Jurkat, Clone E6-1 (cell line): ENCODE measurements at regions not wholly inside any gene's neighbourhood (a gene's known extent, or its start where the extent isn't known, plus 50 kb on each side); places are given as distances from the start of the nearest gene placed in this dataset.

ENCODE experiments used
- DNase-seq: peaks from one replicate; pipeline ENCODE4 v3.0.0-alpha.2; 2011; ENCODE audit warnings: low read depth, low spot score
- H3K4me3 ChIP-seq: 2 replicates; pipeline ENCODE4 v1.5.1; 2011; ENCODE audit warnings: mild to moderate bottlenecking, low read length, control low read depth, moderate library complexity

DNA sequence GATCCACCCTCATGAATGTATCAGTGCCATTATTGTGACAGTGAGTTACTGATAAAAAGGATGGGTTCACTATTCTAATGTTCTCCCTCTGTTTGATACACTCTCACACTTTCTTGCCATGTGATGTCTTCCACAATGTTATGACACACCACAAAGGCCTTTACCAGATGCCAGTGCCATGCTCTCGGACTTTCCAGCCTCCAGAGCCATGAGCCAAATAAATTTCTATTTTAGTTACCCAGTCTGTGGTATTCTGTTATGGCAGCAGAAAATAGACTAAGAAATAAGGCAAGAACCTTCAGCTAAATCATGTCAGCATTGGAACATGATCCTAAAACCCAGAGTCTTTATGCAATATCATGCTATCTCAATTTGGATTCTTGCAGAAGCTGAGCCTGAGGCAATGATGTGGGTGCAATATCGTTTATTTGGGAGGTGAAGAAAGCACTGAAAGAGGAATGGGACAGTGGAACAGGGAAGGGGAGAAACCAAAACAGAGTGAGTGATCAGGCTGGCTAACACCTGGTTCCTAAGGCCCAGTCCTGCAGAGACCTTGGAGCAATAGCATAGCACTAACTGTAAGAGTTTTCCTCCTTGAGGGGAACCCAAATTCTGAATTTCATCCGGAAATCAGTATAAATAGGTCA lies 130.4 kb upstream of the LRFN2 start:
- no peak overlapping the region for H3K4me3 ChIP-seq

DNA sequence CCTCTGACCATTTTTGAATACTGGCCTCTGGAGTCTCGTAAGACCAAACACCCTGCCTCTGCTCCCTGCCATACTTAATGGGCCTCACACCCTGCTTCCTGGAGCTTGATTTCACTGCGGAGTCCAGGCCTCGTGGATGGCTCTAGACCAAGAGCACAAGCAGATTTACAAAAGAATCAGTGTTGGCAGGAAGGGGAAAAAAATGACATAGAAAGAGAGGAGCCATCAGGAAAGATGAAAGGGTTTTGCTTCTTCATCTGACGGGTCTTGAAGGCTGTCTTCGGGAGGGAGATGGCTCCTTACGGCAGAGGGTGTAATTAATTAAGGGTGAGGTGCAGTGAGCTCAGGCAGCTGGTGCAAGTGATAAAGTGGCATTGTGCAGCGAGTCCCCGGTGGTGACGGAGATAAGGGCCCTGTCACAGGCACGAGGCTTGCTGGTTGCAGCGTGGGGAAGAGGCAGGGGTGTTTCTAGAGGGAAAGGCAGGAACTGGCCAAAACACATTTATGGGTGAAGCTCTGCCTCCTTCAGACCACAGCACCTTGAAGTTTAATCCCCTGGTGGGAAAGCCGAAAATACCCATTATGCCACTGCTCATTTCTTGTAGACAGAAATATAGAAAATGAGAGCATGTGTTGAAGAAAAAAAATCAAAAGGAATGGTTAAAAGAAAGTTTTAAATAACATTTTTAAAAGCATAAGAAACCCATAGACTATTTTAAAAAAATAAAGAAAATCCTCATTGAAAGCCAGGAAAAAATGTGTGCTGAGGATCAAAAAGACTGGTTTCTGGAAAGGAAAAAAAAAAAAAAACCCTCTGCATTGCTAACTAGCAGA lies 128.6 kb upstream of the LRFN2 start:
- DNase-seq: peak; percentile 83
- no peak overlapping the region for H3K4me3 ChIP-seq

More for the DNA sequence above, 130.4 kb upstream of the LRFN2 start:
- no peak for DNase-seq

DNA sequence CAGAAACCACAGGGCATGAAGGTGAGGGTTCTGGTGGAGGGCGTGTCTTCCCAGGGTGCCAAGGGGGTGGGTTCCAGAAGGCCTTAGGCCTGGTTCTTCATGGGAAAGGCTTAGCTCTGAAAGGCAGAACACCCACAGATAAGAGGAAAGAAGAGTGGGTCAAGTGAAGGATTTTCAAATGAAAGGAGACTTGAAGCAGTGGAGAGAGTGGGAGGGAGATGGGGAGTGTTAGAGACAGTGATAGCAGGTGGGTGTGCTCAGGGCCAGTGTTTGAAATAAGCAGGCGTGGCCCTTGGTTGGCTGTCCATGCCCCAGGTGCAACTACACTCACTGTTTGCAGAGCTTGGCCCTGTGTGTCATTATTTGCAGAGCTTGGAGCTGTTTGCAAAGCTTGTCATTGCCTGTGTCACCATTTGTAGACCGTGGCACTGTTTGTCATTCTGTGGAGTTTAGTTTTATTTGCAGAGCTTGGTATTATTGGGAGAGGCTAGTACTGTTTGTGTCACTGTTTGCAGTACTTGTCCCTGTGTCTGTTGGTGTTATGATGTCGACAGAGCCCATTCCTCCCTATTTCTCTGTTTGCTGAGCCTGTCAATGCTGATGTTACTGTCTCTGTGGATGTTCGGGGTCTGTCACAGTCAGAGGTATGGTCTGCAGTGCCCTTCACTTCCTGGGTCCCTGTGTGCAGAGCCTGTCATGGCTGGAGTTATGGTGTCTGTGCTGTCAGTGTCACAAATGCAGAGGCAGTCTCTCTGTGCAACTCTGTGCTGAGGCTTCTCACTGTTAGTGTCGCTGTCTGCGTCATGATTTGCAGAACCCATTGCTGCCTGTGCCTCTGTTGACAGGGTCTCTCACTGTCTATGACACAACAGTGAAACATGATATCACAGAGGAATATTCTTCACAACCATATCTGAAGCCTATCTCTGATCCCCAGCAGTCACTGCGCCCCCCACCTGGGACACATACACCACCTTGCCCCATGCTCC lies 127.7 kb upstream of the LRFN2 start:
- no peak for DNase-seq

DNA sequence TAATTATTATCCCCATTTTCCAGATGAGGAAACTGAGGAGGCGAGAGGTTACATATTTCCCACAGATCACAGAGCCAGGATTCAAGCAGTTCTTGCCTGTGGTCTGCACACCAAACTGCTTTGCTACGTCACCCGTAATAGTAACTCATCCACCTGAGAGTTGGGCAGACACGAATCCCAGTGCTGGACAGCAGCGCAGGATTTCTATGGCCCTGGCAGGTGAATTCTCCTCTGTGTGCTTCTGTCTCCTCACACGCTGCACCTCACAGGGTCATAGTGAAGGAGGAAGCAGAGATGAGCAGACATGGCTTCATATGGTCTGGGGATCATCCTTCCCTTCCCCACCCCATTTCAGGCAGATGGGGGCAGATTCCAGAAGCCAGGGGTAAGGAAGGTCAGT lies 127.0 kb upstream of the LRFN2 start:
- no peak overlapping the region for H3K4me3 ChIP-seq
- DNase-seq: no peak

More for the DNA sequence above, 127.7 kb upstream of the LRFN2 start:
- H3K4me3 ChIP-seq: no peak overlapping the region

DNA sequence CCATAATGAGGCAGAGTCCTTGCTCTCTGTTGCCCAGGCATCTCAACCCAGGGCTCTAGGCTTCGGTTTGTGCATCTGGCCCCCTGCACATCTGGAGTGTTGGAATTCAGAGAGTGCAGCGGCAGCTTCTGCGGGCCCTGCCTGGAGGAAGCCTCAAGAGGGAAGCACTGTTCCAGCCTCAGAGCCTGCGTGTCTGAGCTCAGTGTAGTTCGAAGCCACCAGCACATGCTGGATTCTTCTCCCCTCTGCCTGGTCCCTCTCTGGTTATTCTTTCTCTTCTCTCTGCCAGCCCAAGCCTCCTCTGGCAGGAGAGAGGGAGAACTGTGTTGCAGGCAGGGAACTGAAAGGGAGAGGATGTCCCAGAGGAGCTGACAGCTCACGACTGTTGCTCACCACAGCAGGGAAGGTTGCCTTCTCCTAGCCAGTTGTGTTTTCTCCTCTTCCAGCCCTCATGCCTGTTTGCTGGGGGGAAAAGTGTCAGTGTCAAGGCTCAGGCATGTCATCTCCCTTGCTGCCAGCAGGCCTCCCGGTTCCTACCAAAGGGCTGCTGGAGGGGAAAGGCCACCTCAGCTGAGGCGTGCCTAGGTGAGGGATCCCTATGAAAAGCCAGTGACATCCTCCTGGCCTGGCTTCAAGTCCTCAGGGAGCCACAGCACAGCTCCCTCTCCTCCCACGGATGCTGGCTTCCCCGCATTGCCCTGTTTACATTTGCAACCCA lies 126.0 kb upstream of the LRFN2 start:
- H3K4me3 ChIP-seq: no peak overlapping the region
- no peak for DNase-seq

DNA sequence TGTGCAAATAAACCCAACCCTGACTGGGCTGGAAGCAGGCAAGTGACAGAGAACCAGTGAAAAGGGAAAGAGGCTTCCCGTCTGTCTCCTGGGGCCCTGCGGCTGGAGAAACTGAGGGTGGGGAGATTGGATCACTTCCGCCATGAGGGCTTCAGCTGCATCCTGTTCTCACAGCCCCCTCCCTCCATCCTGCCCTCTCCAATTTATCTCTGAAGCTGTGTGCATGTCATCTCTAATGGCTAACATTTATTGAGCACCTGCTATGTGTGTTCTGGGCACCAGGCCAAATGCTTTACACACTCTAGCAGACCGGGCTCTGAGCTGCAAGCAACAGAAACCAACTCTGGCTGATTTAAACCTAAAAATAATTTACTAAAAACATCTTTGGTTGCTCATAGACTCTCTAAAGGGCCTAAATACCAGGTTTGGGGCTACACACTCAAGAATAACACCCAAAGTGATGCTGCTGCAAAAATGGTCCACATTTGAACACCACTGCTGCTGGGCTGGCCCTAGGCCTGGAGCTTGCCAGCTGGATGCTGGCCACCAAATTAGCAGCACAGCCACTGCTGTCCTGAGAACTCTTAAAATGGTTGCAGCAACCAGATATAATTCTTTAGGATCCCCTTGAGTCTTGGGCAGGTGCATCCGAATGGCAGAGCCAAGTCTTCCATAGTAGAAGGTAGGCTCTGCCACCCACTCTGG lies 123.6 kb upstream of the LRFN2 start:
- no peak overlapping the region for H3K4me3 ChIP-seq
- peak; percentile 52 for DNase-seq

DNA sequence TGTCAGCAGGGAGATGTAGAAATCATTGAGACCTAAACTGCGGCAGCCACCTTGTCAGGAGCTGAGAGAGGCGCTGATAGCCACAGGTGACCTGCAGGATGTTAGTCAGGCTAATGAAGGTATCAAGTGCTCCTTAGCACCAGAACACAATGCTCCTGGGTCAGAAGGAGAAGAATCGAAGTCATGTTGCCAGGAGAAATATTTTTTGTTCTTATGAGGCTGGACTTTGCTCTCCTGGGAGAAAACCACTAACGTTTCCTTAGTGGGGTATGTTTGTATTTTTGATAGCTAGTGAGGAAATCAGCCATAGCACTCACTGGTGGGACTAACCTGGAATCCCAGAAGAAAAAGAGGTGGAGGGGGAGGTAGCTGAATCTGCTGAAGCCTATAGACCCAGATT lies 120.9 kb upstream of the LRFN2 start:
- DNase-seq: no peak
- H3K4me3 ChIP-seq: no peak overlapping the region

DNA sequence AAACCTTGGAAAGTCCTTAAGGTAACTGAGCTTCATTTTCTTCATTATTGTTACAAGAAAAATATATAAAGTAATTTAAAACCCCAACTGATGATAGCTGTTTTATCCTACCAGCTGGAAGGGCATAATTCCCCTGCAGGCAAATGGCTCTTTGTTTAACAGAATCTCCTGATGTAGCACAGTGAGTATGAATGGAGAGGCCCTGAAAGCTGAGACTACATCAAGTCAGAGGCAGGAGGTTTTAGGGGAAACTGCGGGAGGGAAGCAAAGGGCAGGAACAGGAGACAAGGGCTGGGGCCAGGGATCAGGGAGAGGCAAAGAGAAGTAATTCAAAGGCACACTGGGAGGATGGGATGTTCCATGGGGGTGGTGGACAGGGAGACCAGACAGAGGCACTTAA lies 119.0 kb upstream of the LRFN2 start:
- no peak overlapping the region for H3K4me3 ChIP-seq
- no peak for DNase-seq

DNA sequence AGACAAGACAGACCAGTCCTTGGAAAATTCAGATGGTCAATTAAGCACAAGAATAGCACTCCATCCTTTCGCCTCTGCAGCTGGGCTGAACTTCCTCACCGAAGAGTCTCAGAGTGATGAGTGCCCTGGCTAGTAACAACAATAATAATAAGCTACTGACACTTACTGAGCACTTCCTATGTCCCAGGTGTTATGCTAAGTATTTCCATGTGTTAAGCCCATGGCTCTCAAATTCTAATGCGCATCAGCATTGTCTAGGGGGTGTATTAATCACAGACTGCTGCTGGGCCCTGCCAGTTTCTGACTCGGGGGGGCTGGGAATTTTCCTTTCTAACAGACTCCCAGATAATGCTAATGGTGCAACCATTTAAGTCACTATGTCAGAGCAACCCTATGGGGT lies 118.2 kb upstream of the LRFN2 start:
- H3K4me3 ChIP-seq: no peak overlapping the region
- DNase-seq: no peak

DNA sequence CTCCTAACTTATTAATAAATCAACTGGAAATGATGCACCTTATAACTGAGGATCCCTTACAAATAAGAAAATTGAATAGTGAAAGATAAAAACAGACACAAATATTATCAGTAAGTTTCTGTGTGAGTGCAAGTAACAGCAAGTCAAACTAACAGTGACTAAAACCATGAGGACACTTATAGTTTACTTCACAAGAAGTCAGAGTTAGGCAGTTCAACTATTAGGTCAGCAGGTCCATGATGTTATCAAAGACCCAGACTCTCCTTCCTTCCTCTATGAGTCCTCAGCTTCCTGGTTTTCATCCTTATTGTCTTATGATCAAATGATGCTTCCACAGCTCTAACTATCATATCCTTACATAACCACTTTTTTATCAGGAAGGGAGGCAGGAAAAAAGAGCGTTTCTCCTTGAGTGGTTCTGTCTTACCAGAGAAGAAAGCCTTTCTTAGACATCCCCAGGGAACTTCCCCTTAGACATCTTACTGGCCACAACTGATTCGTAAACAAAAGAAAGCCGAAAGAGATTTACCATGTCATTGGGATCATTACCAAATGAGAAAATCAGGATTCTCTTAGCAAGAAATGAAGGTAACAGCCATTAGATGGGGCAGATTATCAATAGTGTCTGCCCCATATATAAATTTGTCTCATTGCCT lies 114.3 kb upstream of the LRFN2 start:
- no peak for DNase-seq
- no peak overlapping the region for H3K4me3 ChIP-seq

DNA sequence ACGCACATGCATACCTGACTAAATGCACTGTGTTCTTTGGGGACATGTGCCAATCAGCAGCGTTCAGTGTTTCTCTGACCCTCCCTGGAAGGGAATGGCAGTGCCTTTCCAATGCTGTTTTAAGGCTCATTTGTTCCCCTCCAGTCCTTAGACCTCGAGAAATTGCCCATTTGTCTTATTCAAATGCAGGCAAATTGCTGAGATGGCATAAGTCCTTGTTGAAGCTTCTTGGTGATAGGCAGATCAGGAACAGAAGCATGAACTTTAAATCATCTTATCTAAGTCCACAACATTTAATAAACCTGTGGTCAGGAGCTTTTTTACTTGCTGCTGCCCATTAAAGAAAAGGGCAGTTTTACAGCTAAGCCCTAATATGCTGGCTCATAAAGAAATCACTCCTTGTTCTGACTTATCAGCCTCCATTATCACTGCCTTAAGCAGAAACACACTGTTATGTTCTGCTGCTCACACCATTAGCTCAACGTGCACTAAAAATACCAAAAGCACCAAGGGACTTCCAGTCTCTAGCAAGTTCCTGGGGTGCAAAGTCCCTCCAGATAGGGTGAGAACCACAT lies 112.9 kb upstream of the LRFN2 start:
- no peak overlapping the region for H3K4me3 ChIP-seq
- no peak for DNase-seq

DNA sequence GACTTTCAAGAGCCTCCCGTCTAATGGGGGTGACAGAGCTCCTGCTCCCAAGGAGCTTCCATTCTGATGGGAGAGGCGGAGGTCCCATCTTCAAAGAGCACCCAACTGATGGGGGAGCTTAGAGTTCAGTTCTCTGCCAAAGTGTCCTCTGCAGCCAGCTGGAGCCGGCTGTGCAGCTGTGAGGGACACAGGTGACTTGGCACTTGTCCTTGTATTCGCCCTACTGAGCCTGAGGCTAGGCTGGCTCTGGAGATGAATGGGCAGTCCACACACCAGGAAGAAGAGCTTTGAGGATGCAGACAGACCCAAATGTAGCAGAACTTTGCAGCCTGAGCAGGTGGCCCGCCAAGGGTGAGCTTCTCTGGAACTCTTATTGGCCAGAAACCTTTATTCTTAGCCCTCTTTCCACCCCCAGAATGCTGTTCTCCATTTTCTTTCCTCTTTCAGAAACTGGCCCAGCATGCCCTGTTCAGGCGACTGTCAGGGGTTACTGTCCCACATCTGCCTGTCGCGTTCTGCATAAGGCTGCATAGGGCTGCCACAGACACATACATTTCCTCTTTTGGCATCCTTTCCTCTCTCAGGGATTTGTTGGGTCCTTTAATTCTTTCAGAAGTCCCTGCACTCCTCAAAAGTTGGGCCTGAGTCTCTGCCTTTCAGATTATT lies 108.7 kb upstream of the LRFN2 start:
- DNase-seq: no peak
- H3K4me3 ChIP-seq: no peak overlapping the region

DNA sequence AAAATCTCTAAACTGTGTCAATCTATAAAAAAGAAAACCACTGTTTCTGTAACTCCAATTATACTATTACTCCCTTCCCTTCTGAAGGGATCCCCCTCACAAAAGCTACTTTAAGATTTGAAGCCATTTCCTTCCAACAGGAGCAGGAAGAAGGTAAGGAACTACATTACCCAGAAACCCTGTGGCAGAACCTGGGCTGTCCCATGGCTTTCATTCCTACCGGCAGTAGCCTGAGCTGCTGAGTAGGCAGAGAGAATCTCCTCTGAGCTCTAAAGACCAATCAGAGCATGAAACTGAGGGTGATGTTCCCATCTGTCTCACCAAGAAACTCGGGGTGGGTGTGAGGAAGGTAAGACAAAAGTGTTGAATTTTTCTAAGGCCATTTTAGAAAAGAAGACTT lies 108.0 kb upstream of the LRFN2 start:
- no peak overlapping the region for H3K4me3 ChIP-seq
- peak; percentile 27 for DNase-seq

DNA sequence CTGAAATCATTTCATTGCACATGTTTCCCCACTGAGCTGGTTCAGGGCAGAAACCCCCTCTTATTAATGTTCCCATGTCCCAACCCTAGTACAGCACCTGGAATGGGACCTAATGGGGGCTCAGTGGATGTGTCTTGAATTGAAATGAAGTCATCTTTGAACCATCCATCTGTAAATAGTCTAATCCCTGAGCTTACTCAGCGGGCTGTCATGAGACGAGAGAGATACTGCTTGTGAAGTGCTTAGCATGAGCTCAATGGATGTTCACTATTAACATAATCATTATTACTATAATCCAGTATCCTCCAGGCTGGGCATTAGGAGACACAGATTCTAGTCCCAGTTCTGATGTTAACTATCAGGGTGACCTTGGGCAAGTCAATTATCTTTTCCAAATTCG lies 106.6 kb upstream of the LRFN2 start:
- no peak overlapping the region for H3K4me3 ChIP-seq
- no peak for DNase-seq

DNA sequence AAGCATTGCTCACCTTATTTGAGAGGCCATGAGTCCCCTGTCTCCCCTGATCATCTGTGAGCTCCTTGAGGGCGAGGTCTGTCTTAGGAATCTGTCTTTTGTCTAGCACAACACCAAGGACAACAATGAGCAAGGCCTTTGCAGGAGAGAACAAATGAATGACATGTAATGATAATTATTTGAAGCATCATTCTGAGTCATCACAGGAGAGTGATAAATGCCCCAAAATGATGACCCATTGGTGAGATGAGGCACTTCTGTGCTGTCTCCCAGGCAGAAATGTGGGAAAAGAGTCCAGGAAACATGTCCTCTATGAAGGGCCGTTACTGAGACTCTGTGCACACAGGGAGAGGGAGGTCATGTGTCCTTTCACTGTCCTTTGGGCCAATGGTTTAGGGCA lies 105.2 kb upstream of the LRFN2 start:
- DNase-seq: no peak
- H3K4me3 ChIP-seq: no peak overlapping the region

DNA sequence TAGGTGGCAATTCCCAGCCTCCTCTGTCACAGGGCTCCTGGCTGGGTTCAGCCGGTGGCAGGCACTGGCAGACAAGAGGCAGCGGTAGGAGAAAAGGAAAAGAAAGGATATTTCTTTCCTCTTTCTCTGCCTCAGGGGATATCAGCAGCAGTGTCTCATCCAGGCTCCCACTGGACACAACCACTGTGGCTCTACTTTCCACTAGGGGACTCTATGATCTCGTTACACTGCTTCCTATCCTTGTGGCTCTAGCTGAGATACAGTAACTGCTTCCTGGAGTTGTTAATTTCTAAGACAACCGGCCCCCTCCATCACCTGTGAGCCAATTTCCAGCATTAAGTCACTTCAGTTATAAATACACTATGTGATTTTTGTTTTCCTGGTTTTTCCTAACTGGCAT lies 102.0 kb upstream of the LRFN2 start:
- no peak for DNase-seq
- no peak overlapping the region for H3K4me3 ChIP-seq

DNA sequence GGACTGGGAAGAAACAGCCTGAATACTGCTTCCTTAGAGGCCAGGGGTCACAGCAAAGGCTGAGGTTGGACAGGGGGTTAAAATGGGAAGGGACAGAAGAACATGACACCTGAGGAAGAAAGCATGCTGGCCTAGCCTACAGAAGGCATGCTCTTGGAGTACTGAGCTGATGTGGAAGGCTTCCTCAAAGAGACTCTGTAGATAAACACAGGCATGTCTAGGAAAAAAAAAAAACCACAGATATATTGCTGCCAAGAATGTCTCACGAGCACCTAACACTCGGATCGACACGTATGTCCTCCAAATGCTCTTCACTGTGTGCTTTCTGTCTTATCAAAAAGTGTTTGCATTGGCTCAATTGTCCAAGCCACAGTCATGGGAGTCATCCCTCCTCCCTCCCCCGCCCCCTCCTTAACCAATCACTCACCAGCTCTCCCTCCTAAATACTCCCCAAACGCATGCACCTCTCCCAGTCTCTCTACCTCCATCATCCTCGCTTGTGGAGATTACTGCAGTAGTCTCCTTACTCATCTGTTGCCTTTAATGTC lies 101.1 kb upstream of the LRFN2 start:
- H3K4me3 ChIP-seq: no peak overlapping the region
- DNase-seq: no peak
